ENCODE measurements at regions not wholly inside any gene's neighbourhood (a gene's known extent, or its start where the extent isn't known, plus 50 kb on each side); places are given as distances from the start of the nearest gene placed in this dataset.

- no peak for DNase-seq (ENCODE audit: low read depth)
These were observed 225.6 kb upstream of the TLE3 start for GRCh38 chr15:70323111-70323851.

GRCh38 chr15:70322051-70322668 is 224.4 kb upstream of the TLE3 start:
- no peak for DNase-seq (ENCODE audit: low read depth)

- DNase-seq (ENCODE audit: low read depth), result no peak
These were observed 223.6 kb upstream of the TLE3 start for GRCh38 chr15:70321172-70321819.

GRCh38 chr15:70320482-70320881 is 222.8 kb upstream of the TLE3 start:
- DNase-seq (ENCODE audit: low read depth), result no peak

GRCh38 chr15:70320077-70320476 is 222.4 kb upstream of the TLE3 start:
- DNase-seq (ENCODE audit: low read depth), result no peak

- DNase-seq (ENCODE audit: low read depth), result no peak
These were observed 221.7 kb upstream of the TLE3 start for GRCh38 chr15:70319466-70319865.

- DNase-seq (ENCODE audit: low read depth), result no peak
These were observed 221.1 kb upstream of the TLE3 start for GRCh38 chr15:70318594-70319465.

GRCh38 chr15:70316059-70316600 is 218.4 kb upstream of the TLE3 start:
- DNase-seq (ENCODE audit: low read depth), result no peak

- DNase-seq (ENCODE audit: low read depth), result no peak
These were observed 217.7 kb upstream of the TLE3 start for GRCh38 chr15:70315431-70315830.

- DNase-seq (ENCODE audit: low read depth), result no peak
These were observed 217.0 kb upstream of the TLE3 start for GRCh38 chr15:70314688-70315087.

GRCh38 chr15:70314018-70314354 is 216.3 kb upstream of the TLE3 start:
- no peak for DNase-seq (ENCODE audit: low read depth)

- no peak for DNase-seq (ENCODE audit: low read depth)
These were observed 215.6 kb upstream of the TLE3 start for GRCh38 chr15:70313099-70314017.

- no peak for DNase-seq (ENCODE audit: low read depth)
These were observed 214.1 kb upstream of the TLE3 start for GRCh38 chr15:70311821-70312220.

GRCh38 chr15:70309716-70310115 is 212.0 kb upstream of the TLE3 start:
- no peak for DNase-seq (ENCODE audit: low read depth)

GRCh38 chr15:70308735-70309434 is 211.2 kb upstream of the TLE3 start:
- no peak for DNase-seq (ENCODE audit: low read depth)

- no peak for DNase-seq (ENCODE audit: low read depth)
These were observed 210.5 kb upstream of the TLE3 start for GRCh38 chr15:70308011-70308734.

- DNase-seq (ENCODE audit: low read depth), result no peak
These were observed 208.9 kb upstream of the TLE3 start for GRCh38 chr15:70306582-70306981.

GRCh38 chr15:70306081-70306480 is 208.4 kb upstream of the TLE3 start:
- DNase-seq (ENCODE audit: low read depth), result no peak

- DNase-seq (ENCODE audit: low read depth), result no peak
These were observed 206.3 kb upstream of the TLE3 start for GRCh38 chr15:70303981-70304380.

GRCh38 chr15:70302360-70302759 is 204.6 kb upstream of the TLE3 start:
- no peak for DNase-seq (ENCODE audit: low read depth)
